Natural killer cell (primary cell): ENCODE measurements at regions not wholly inside any gene's neighbourhood (a gene's known extent, or its start where the extent isn't known, plus 50 kb on each side); places are given as distances from the start of the nearest gene placed in this dataset.

Experiments used
- ATAC-seq, 3 donors: fragments of 150-1000 bp in 2 of 3; fragments of 200-7000 bp in 1 of 3; cut with Tn5 transposase; 1 replicate in 1 of 3; 2 replicates in 2 of 3; pipeline ENCODE4 v1.10.0; 2021; ENCODE audit warnings: mild to moderate bottlenecking in 2 of 3, moderate library complexity in 2 of 3
- DNase-seq, 2 donors: peaks; one replicate each; pipeline versions ENCODE4 v3.0.0 to v3.0.0-alpha.2; 2013 to 2021; ENCODE audit warnings: mixed read lengths in 1 of 2
- H3K27ac ChIP-seq: one replicate; pipeline ENCODE4 v1.5.1; 2013; ENCODE audit warnings: mild to moderate bottlenecking, low read length
- H3K27me3 ChIP-seq: one replicate; pipeline ENCODE4 v1.6.1; 2013; ENCODE audit warnings: low read length; ENCODE audit not compliant: control insufficient read depth, insufficient read depth
- H3K36me3 ChIP-seq: one replicate; pipeline ENCODE4 v1.6.1; 2013; ENCODE audit warnings: low read length; ENCODE audit not compliant: control insufficient read depth, insufficient read depth
- H3K4me1 ChIP-seq: one replicate; pipeline ENCODE4 v1.6.1; 2013; ENCODE audit warnings: low read length; ENCODE audit not compliant: control insufficient read depth, insufficient read depth
- H3K4me3 ChIP-seq: one replicate; pipeline ENCODE4 v1.5.1; 2013; ENCODE audit warnings: low read length
- H3K9me3 ChIP-seq: one replicate; pipeline ENCODE4 v1.6.1; 2013; ENCODE audit warnings: low read length; ENCODE audit not compliant: control insufficient read depth, insufficient read depth
- H3K27ac Mint-ChIP-seq, 2 donors: one replicate each; pipeline ENCODE4 v1.8.0; 2022; ENCODE audit warnings: mild to moderate bottlenecking in 2 of 2, mixed read lengths in 2 of 2, moderate library complexity in 1 of 2
- H3K27me3 Mint-ChIP-seq, 2 donors: one replicate each; pipeline ENCODE4 v1.8.0; 2022; ENCODE audit warnings: low read depth in 2 of 2, mixed read lengths in 2 of 2
- H3K36me3 Mint-ChIP-seq: one replicate; pipeline ENCODE4 v1.8.0; 2022; ENCODE audit warnings: mixed read lengths
- H3K4me1 Mint-ChIP-seq, 2 donors: one replicate each; pipeline ENCODE4 v1.8.0; 2022; ENCODE audit warnings: mixed read lengths in 2 of 2
- H3K4me3 Mint-ChIP-seq: one replicate; pipeline ENCODE4 v1.8.0; 2022; ENCODE audit warnings: mild to moderate bottlenecking, moderate library complexity, mixed read lengths
- H3K9me3 Mint-ChIP-seq, 2 donors: one replicate each; pipeline ENCODE4 v1.8.0; 2022; ENCODE audit warnings: mixed read lengths in 2 of 2
- CTCF ChIP-seq: fragments of 200-600 bp; IDR thresholded peaks from one replicate; pipeline ENCODE4 v1.8.0; 2022; ENCODE audit warnings: antibody characterized with exemption
- WGBS: methylation state at CpG from one replicate; pipeline ENCODE4 v1.1.7; 2013; ENCODE audit warnings: missing lambda C conversion rate; ENCODE audit not compliant: insufficient coverage; 5-methylcytosine and 5-hydroxymethylcytosine counted together
- intact Hi-C: fragments of 100-400 bp; cut with micrococcal nuclease; formaldehyde crosslinking; loops from one replicate; pipeline ENCODE4 v1.14.2; 2022

GRCh38 chr1:201706109-201706508, 122.8 kb upstream of the IPO9 start:
- WGBS: 83% methylated on average over 1 of the region's 1 CpG
- no peak for ATAC-seq
- H3K4me3 Mint-ChIP-seq: no peak overlapping the region
- H3K4me1 Mint-ChIP-seq: no peaks in the 10 kb centered on the region
- no peak overlapping the region for H3K27ac ChIP-seq
- TF ChIP-seq CTCF: no peak
- H3K36me3 Mint-ChIP-seq: no peaks in the 10 kb centered on the region
- H3K9me3 Mint-ChIP-seq: peaks cover 2 to 5% of the 10 kb centered on the region in 2 donors
- no peaks in the 10 kb centered on the region for H3K9me3 ChIP-seq
- H3K27me3 ChIP-seq: no peaks in the 10 kb centered on the region
- intact Hi-C loops: no loop called here
- DNase-seq: no peak
- H3K4me3 ChIP-seq: no peak overlapping the region
- H3K4me1 ChIP-seq: no peaks in the 10 kb centered on the region
- H3K27ac Mint-ChIP-seq: no peak overlapping the region
- peaks cover 0 to 5% of the 10 kb centered on the region in 2 donors for H3K27me3 Mint-ChIP-seq
- H3K36me3 ChIP-seq: no peaks in the 10 kb centered on the region

GRCh38 chr1:201707027-201707426, 121.9 kb upstream of the IPO9 start:
- Mint-ChIP-seq H3K4me1 (no peaks in the 10 kb centered on the region), H3K27ac (no peak overlapping the region), H3K36me3 (no peaks in the 10 kb centered on the region), H3K9me3 (peaks cover under 1 to 2% of the 10 kb centered on the region in 2 donors), H3K4me3 (no peak overlapping the region), H3K27me3 (peaks cover 0 to 3% of the 10 kb centered on the region in 2 donors)
- WGBS: 87% methylated on average over 6 of the region's 7 CpGs
- Histone ChIP-seq H3K9me3 (no peaks in the 10 kb centered on the region), H3K27me3 (no peaks in the 10 kb centered on the region), H3K36me3 (no peaks in the 10 kb centered on the region), H3K27ac (no peak overlapping the region), H3K4me1 (no peaks in the 10 kb centered on the region), H3K4me3 (no peak overlapping the region)
- no peak for TF ChIP-seq CTCF
- DNase-seq: no peak
- ATAC-seq: no peak
- intact Hi-C loops: no loop called here

- 32% methylated on average over 2 of the region's 2 CpGs for WGBS
- H3K4me1 ChIP-seq: no peaks in the 10 kb centered on the region
- Mint-ChIP-seq H3K27ac (no peak overlapping the region), H3K9me3 (peaks cover 0 to under 1% of the 10 kb centered on the region in 2 donors), H3K27me3 (peaks cover 0 to under 1% of the 10 kb centered on the region in 2 donors), H3K36me3 (no peaks in the 10 kb centered on the region), H3K4me3 (no peak overlapping the region), H3K4me1 (no peaks in the 10 kb centered on the region)
- H3K4me3 ChIP-seq: no peak overlapping the region
- ATAC-seq: no peak
- intact Hi-C loops: no loop called here
- no peak for DNase-seq
- no peaks in the 10 kb centered on the region for H3K9me3 ChIP-seq
- no peaks in the 10 kb centered on the region for H3K27me3 ChIP-seq
- H3K36me3 ChIP-seq: no peaks in the 10 kb centered on the region
- no peak for TF ChIP-seq CTCF
- no peak overlapping the region for H3K27ac ChIP-seq
Measured at GRCh38 chr1:201707656-201708055, 121.3 kb upstream of the IPO9 start.

GRCh38 chr1:201708085-201708512, 120.9 kb upstream of the IPO9 start:
- no peaks in the 10 kb centered on the region for H3K9me3 ChIP-seq
- intact Hi-C loops: no loop called here
- no peak overlapping the region for H3K4me3 ChIP-seq
- no peak for ATAC-seq
- Mint-ChIP-seq H3K27ac (no peak overlapping the region), H3K4me3 (no peak overlapping the region), H3K36me3 (no peaks in the 10 kb centered on the region), H3K9me3 (no peaks in the 10 kb centered on the region), H3K4me1 (no peaks in the 10 kb centered on the region), H3K27me3 (no peaks in the 10 kb centered on the region)
- H3K27me3 ChIP-seq: no peaks in the 10 kb centered on the region
- WGBS: 70% methylated on average over 4 of the region's 4 CpGs
- TF ChIP-seq CTCF: no peak
- no peaks in the 10 kb centered on the region for H3K36me3 ChIP-seq
- H3K4me1 ChIP-seq: peaks cover 2% of the 10 kb centered on the region
- H3K27ac ChIP-seq: no peak overlapping the region
- DNase-seq: no peak
